H1 (cell line): ENCODE measurements at regions not wholly inside any gene's neighbourhood (a gene's known extent, or its start where the extent isn't known, plus 50 kb on each side); places are given as distances from the start of the nearest gene placed in this dataset.

Experiments used
- CTCF ChIA-PET: fragments of 300-600 bp; sonication (Branson Sonifier 250); formaldehyde crosslinking; loops from one replicate; lab custom pipeline; 2021; ENCODE audit not compliant: partially characterized antibody; lab: Charles Lee
- POLR2A ChIA-PET: fragments of 300-600 bp; sonication (Branson Sonifier 250); formaldehyde crosslinking; loops from one replicate; lab custom pipeline; 2021; ENCODE audit warnings: inconsistent platforms; ENCODE audit not compliant: partially characterized antibody; lab: Charles Lee
- DNase-seq, 2 experiments: peaks; one replicate each; pipeline versions ENCODE4 v3.0.0 to v3.0.0-alpha.2; 2010 to 2022; ENCODE audit warnings: low spot score in 2 of 2, low read depth in 1 of 2, mixed read lengths in 1 of 2
- FAIRE-seq: peaks from 2 replicates; lab custom pipeline; 2011; peaks lifted over from hg19 to GRCh38; lab: Jason Lieb, UNC
- H2AFZ ChIP-seq: 2 replicates; pipeline ENCODE4 v1.8.1; 2012; ENCODE audit warnings: low read length, inconsistent platforms
- H2AK5ac ChIP-seq: 2 replicates; pipeline ENCODE4 v1.6.1; 2013; ENCODE audit warnings: low read depth, low read length
- H2BK120ac ChIP-seq: replicated peaks from 2 replicates; pipeline ENCODE3; 2013; ENCODE audit warnings: low read depth, low read length, inconsistent platforms
- H2BK12ac ChIP-seq: 2 replicates; pipeline ENCODE4 v1.6.1; 2013; ENCODE audit warnings: low read depth, low read length
- H2BK15ac ChIP-seq: 2 replicates; pipeline ENCODE4 v1.6.1; 2013; ENCODE audit warnings: low read length
- H2BK20ac ChIP-seq: 2 replicates; pipeline ENCODE4 v1.6.1; 2013; ENCODE audit warnings: low read length
- H2BK5ac ChIP-seq: 2 replicates; pipeline ENCODE4 v1.6.1; 2013; ENCODE audit warnings: low read depth, low read length
- H3K14ac ChIP-seq: 2 replicates; pipeline ENCODE4 v1.6.1; 2013; ENCODE audit warnings: inconsistent platforms; ENCODE audit not compliant: insufficient read length
- H3K18ac ChIP-seq: 2 replicates; pipeline ENCODE4 v1.6.1; 2013; ENCODE audit warnings: low read length; ENCODE audit errors: extremely low read depth
- H3K23ac ChIP-seq: 2 replicates; pipeline ENCODE4 v1.6.1; 2013; ENCODE audit warnings: inconsistent platforms; ENCODE audit not compliant: insufficient read length
- H3K23me2 ChIP-seq: 2 replicates; pipeline ENCODE4 v1.6.1; 2013; ENCODE audit warnings: low read depth, low read length
- H3K27ac ChIP-seq: 2 replicates; pipeline ENCODE4 v1.6.1; 2011; ENCODE audit warnings: low read depth, low read length, inconsistent platforms
- H3K27me3 ChIP-seq, 4 experiments: replicated peaks in 1 of 4; 1 replicate in 1 of 4; 2 replicates in 3 of 4; pipeline versions ENCODE4 v1.6.1 to v1.8.1; 2011 to 2013; ENCODE audit warnings: low read length in 3 of 4, mild to moderate bottlenecking in 3 of 4, inconsistent platforms in 2 of 4, mixed read lengths in 2 of 4, moderate library complexity in 1 of 4; ENCODE audit not compliant: control insufficient read depth in 3 of 4, insufficient read depth in 3 of 4; ENCODE audit errors: extremely low read depth in 1 of 4
- H3K36me3 ChIP-seq, 4 experiments: 2 replicates each; pipeline versions ENCODE4 v1.6.1 to v1.8.1; 2011 to 2013; ENCODE audit warnings: mild to moderate bottlenecking in 4 of 4, low read length in 3 of 4, moderate library complexity in 2 of 4, control low read depth in 1 of 4, inconsistent platforms in 1 of 4; ENCODE audit not compliant: insufficient read depth in 4 of 4, control insufficient read depth in 2 of 4
- H3K4ac ChIP-seq: replicated peaks from 2 replicates; pipeline ENCODE3; 2013; ENCODE audit warnings: low read length, low read depth, mixed read lengths, inconsistent platforms; ENCODE audit not compliant: insufficient read length
- H3K4me1 ChIP-seq, 4 experiments: replicated peaks in 1 of 4; 1 replicate in 1 of 4; 2 replicates in 3 of 4; pipeline versions ENCODE4 v1.6.1 to v1.8.1; 2011 to 2013; ENCODE audit warnings: low read length in 3 of 4, inconsistent platforms in 2 of 4, mixed read lengths in 1 of 4; ENCODE audit not compliant: insufficient read depth in 4 of 4, control insufficient read depth in 3 of 4
- H3K4me2 ChIP-seq, 2 experiments: 2 replicates each; pipeline versions ENCODE4 v1.6.1 to v1.8.1; 2011 to 2013; ENCODE audit warnings: low read depth in 2 of 2, low read length in 2 of 2, control low read depth in 1 of 2, inconsistent platforms in 1 of 2, mild to moderate bottlenecking in 1 of 2; ENCODE audit not compliant: insufficient read depth in 1 of 2
- H3K4me3 ChIP-seq, 4 experiments: fragments of 200-600, 300-600 bp in 1 of 4; sonication (generic), shearing (Covaris generic), sonication (Bioruptor Twin) in 1 of 4; 2 replicates each; pipeline versions ENCODE4 v1.5.1 to v1.8.1; 2011 to 2016; ENCODE audit warnings: low read length in 4 of 4, low read depth in 3 of 4, control low read depth in 2 of 4, inconsistent platforms in 2 of 4, mild to moderate bottlenecking in 2 of 4, mixed read lengths in 1 of 4, moderate library complexity in 1 of 4; ENCODE audit not compliant: insufficient read depth in 2 of 4; ENCODE audit errors: extremely low read depth in 1 of 4
- H3K56ac ChIP-seq: replicated peaks from 2 replicates; pipeline ENCODE3; 2013; ENCODE audit warnings: low read depth, mild to moderate bottlenecking, mixed read lengths, low read length, inconsistent platforms; ENCODE audit not compliant: insufficient read length
- H3K79me1 ChIP-seq: 2 replicates; pipeline ENCODE4 v1.6.1; 2013; ENCODE audit warnings: low read depth, low read length, control low read depth
- H3K79me2 ChIP-seq, 2 experiments: 2 replicates each; pipeline versions ENCODE4 v1.6.1 to v1.8.1; 2012 to 2013; ENCODE audit warnings: low read length in 2 of 2, mild to moderate bottlenecking in 2 of 2, inconsistent platforms in 1 of 2; ENCODE audit not compliant: insufficient read depth in 2 of 2, control insufficient read depth in 1 of 2
- H3K9ac ChIP-seq, 4 experiments: replicated peaks in 1 of 4; 1 replicate in 1 of 4; 2 replicates in 3 of 4; pipeline versions ENCODE4 v1.6.1 to v1.8.1; 2011 to 2013; ENCODE audit warnings: low read depth in 3 of 4, low read length in 3 of 4, control low read depth in 2 of 4, mild to moderate bottlenecking in 2 of 4, moderate library complexity in 2 of 4, inconsistent platforms in 1 of 4; ENCODE audit errors: extremely low read depth in 1 of 4
- H3K9me3 ChIP-seq, 2 experiments: 2 replicates each; pipeline versions ENCODE4 v1.6.1 to v1.8.1; 2012 to 2013; ENCODE audit warnings: mild to moderate bottlenecking in 2 of 2, moderate library complexity in 2 of 2, control low read depth in 1 of 2, inconsistent platforms in 1 of 2, low read depth in 1 of 2, low read length in 1 of 2, mixed read lengths in 1 of 2; ENCODE audit not compliant: insufficient read depth in 2 of 2
- H4K20me1 ChIP-seq, 2 experiments: replicated peaks in 1 of 2; 2 replicates each; pipeline versions ENCODE3 to v1.8.1; 2011 to 2013; ENCODE audit warnings: inconsistent platforms in 2 of 2, low read length in 2 of 2, mild to moderate bottlenecking in 1 of 2; ENCODE audit not compliant: insufficient read depth in 2 of 2, control insufficient read depth in 1 of 2
- H4K5ac ChIP-seq: 2 replicates; pipeline ENCODE4 v1.6.1; 2013; ENCODE audit warnings: low read length, low read depth, mixed read lengths, inconsistent platforms; ENCODE audit not compliant: insufficient read length
- H4K8ac ChIP-seq: 2 replicates; pipeline ENCODE4 v1.8.0; 2013; ENCODE audit warnings: mild to moderate bottlenecking, moderate library complexity, low read length, inconsistent platforms; ENCODE audit not compliant: insufficient read depth; ENCODE audit errors: extremely low read depth
- H4K91ac ChIP-seq: replicated peaks from 2 replicates; pipeline ENCODE3; 2013; ENCODE audit warnings: low read length, mixed read lengths, inconsistent platforms; ENCODE audit not compliant: insufficient read length
- ASH2L ChIP-seq: fragments of 200-600, 300-600 bp; sonication (generic); IDR thresholded peaks from one replicate; pipeline ENCODE4 v1.7.1; 2017; ENCODE audit warnings: low read length
- BCL11A ChIP-seq, 2 experiments: IDR thresholded peaks; one replicate each; pipeline ENCODE4 v1.6.1; 2011; ENCODE audit warnings: low read depth in 2 of 2, low read length in 2 of 2, mild to moderate bottlenecking in 2 of 2
- CBX5 ChIP-seq: fragments of 300-800, 300-1000 bp; sonication (generic); IDR thresholded peaks from 2 replicates; pipeline ENCODE4 v1.7.1; 2016; ENCODE audit warnings: antibody characterized with exemption, low read length, low read depth
- CHD2 ChIP-seq: IDR thresholded peaks from 2 replicates; pipeline ENCODE4 v1.6.1; 2012; ENCODE audit warnings: low read length, improper control_type of control experiment
- E2F6 ChIP-seq: IDR thresholded peaks from 2 replicates; pipeline ENCODE4 v1.6.1; 2012; ENCODE audit warnings: inconsistent platforms
- JUND ChIP-seq: IDR thresholded peaks from 2 replicates; pipeline ENCODE4 v1.6.1; 2011; ENCODE audit warnings: mild to moderate bottlenecking, improper control_type of control experiment, low read length
- KDM4A ChIP-seq: IDR thresholded peaks from one replicate; pipeline ENCODE4 v1.7.1; 2012; ENCODE audit warnings: low read depth, mild to moderate bottlenecking, moderate library complexity, low read length, inconsistent platforms; ENCODE audit not compliant: severe bottlenecking
- KDM5A ChIP-seq: fragments of 200-600 bp; IDR thresholded peaks from 2 replicates; pipeline ENCODE4 v1.7.1; 2012; ENCODE audit warnings: mild to moderate bottlenecking, low read length, inconsistent platforms, mixed read lengths
- MAFK ChIP-seq: IDR thresholded peaks from 2 replicates; pipeline ENCODE4 v1.6.1; 2012; ENCODE audit warnings: low read depth, mild to moderate bottlenecking, improper control_type of control experiment, low read length
- NANOG ChIP-seq: IDR thresholded peaks from 2 replicates; pipeline ENCODE4 v1.6.1; 2011; ENCODE audit warnings: low read length, low read depth, mild to moderate bottlenecking, inconsistent platforms; ENCODE audit not compliant: insufficient read depth, poor library complexity, severe bottlenecking
- PHF8 ChIP-seq: fragments of 200-600 bp; sonication (generic); conservative IDR thresholded peaks from 2 replicates; pipeline ENCODE4 v1.7.1; 2012; ENCODE audit warnings: low read depth, mild to moderate bottlenecking, inconsistent platforms, low read length, moderate library complexity
- POLR2AphosphoS5 ChIP-seq: IDR thresholded peaks from 2 replicates; pipeline ENCODE4 v1.6.1; 2011; ENCODE audit warnings: low read depth, low read length
- RFX5 ChIP-seq: IDR thresholded peaks from 2 replicates; pipeline ENCODE4 v1.6.1; 2011; ENCODE audit warnings: low read depth, low read length, improper control_type of control experiment, borderline replicate concordance
- SUZ12 ChIP-seq: fragments of 200-600 bp; sonication (generic); IDR thresholded peaks from 2 replicates; pipeline ENCODE4 v1.6.1; 2012; ENCODE audit warnings: mild to moderate bottlenecking, inconsistent platforms, low read length, moderate library complexity, mixed read lengths
- WGBS, 2 experiments: shearing (Covaris generic) in 1 of 2; methylation state at CpG; one replicate each; pipeline versions ENCODE4 v1.1.6 to v1.1.7; 2013 to 2015; ENCODE audit warnings: low lambda C conversion rate in 2 of 2, mixed read lengths in 2 of 2, inconsistent platforms in 1 of 2, low coverage in 1 of 2, missing lambda C conversion rate in 1 of 2; ENCODE audit not compliant: insufficient replicate concordance in 2 of 2, insufficient coverage in 1 of 2, insufficient read length in 1 of 2; ENCODE audit errors: extremely low coverage in 1 of 2, missing lambda C conversion rate in 1 of 2; 5-methylcytosine and 5-hydroxymethylcytosine counted together

- H3K9ac ChIP-seq, result no peak overlapping the region
- H3K27me3 ChIP-seq, result no peaks in the 10 kb centered on the region
- TF ChIP-seq BCL11A (IDR thresholded peaks at IDR 0.05; ENCODE audit: low read depth in 2 of 2, low read length in 2 of 2) (no peak), E2F6 (no peak), CHD2 (no peak), NANOG (no peak), CBX5 (no peak), ASH2L (no peak), RFX5 (no peak), KDM5A (no peak), JUND (no peak), KDM4A (no peak), SUZ12 (no peak), POLR2AphosphoS5 (no peak), PHF8 (no peak), MAFK (no peak)
- no peak overlapping the region for H4K5ac ChIP-seq
- no peak overlapping the region for H3K23ac ChIP-seq
- no peak overlapping the region for H3K14ac ChIP-seq
- no peak overlapping the region for H2AFZ ChIP-seq
- ChIA-PET POLR2A (no interaction called here), CTCF (no interaction called here)
- 82% methylated on average over 7 of the region's 17 CpGs; no CpG with 5 or more reads in 1 of the 2 experiments for WGBS, 2 experiments
- no peak overlapping the region for H3K18ac ChIP-seq
- H4K20me1 ChIP-seq, result no peaks in the 10 kb centered on the region
- no peaks in the 10 kb centered on the region for H3K4me1 ChIP-seq
- no peak overlapping the region for H3K4ac ChIP-seq
- no peak for FAIRE-seq
- no peak overlapping the region for H2BK15ac ChIP-seq
- no peak overlapping the region for H2BK5ac ChIP-seq
- no peaks in the 10 kb centered on the region for H3K23me2 ChIP-seq
- H2AK5ac ChIP-seq, result no peak overlapping the region
- H3K9me3 ChIP-seq, result peaks cover 57 to 100% of the 10 kb centered on the region in 2 experiments
- no peak overlapping the region for H2BK120ac ChIP-seq
- no peak overlapping the region for H3K56ac ChIP-seq
- no peak overlapping the region for H3K4me3 ChIP-seq
- no peaks in the 10 kb centered on the region for H3K79me1 ChIP-seq
- no peak for DNase-seq
- H3K27ac ChIP-seq, result no peak overlapping the region
- H3K36me3 ChIP-seq, result no peaks in the 10 kb centered on the region
- H3K79me2 ChIP-seq, result no peaks in the 10 kb centered on the region
- no peak overlapping the region; the same call in 1 of the 2 replicates for H4K8ac ChIP-seq
- no peak overlapping the region for H2BK20ac ChIP-seq
- H3K4me2 ChIP-seq, result no peak overlapping the region
- H4K91ac ChIP-seq, result no peak overlapping the region
- no peak overlapping the region for H2BK12ac ChIP-seq
Observed at GRCh38 chr16:35746281-35746962, 2287.0 kb downstream of the TP53TG3F start.
